ENCODE measurements at regions not wholly inside any gene's neighbourhood (a gene's known extent, or its start where the extent isn't known, plus 50 kb on each side); places are given as distances from the start of the nearest gene placed in this dataset.

- no peaks in the 10 kb centered on the region for H3K9me3 ChIP-seq (ENCODE audit: control insufficient read depth in 2 of 2, insufficient read depth in 1 of 2, low read depth in 1 of 2, low read length in 1 of 2)
- H3K4me1 ChIP-seq (ENCODE audit: control insufficient read depth in 3 of 3, insufficient read depth in 2 of 3, low read depth in 1 of 3, low read length in 2 of 3): peaks cover 0 to 20% (median 0%) of the 10 kb centered on the region in 3 donors
- H3K27me3 ChIP-seq (ENCODE audit: control insufficient read depth in 3 of 3, insufficient read depth in 3 of 3, low read length in 3 of 3): no peaks in the 10 kb centered on the region
- FAIRE-seq (no peak), DNase-seq (no peak)
- H3K36me3 ChIP-seq (ENCODE audit: control insufficient read depth in 3 of 3, insufficient read depth in 2 of 3, low read depth in 1 of 3, low read length in 3 of 3): peaks cover 0 to 95% (median 0%) of the 10 kb centered on the region in 3 donors
- WGBS, 3 donors: 80 to 90% (median 84%) methylated on average over 21 to 22 of the region's 22 CpGs
- H3K4me3 ChIP-seq (ENCODE audit: low read depth in 1 of 3, low read length in 3 of 3): no peak overlapping the region
- H3K27ac ChIP-seq (ENCODE audit: low read depth in 1 of 3, low read length in 2 of 3): peak overlapping the region in 1 of 3 donors; percentile 45
Measured at GRCh38 chr12:124411953-124412645, 117.2 kb downstream of the RFLNA start.

GRCh38 chr12:124411281-124411878 is 116.5 kb downstream of the RFLNA start:
- H3K9me3 ChIP-seq (ENCODE audit: control insufficient read depth in 2 of 2, insufficient read depth in 1 of 2, low read depth in 1 of 2, low read length in 1 of 2): peaks cover 0 to under 1% of the 10 kb centered on the region in 2 donors

GRCh38 chr12:124410354-124411175 is 115.7 kb downstream of the RFLNA start:
- FAIRE-seq (no peak), DNase-seq (no peak)
- WGBS, 3 donors: 81 to 92% (median 88%) methylated on average over 15 of the region's 15 CpGs
- H3K4me3 ChIP-seq (ENCODE audit: low read depth in 1 of 3, low read length in 3 of 3): no peak overlapping the region
- H3K4me1 ChIP-seq (ENCODE audit: control insufficient read depth in 3 of 3, insufficient read depth in 2 of 3, low read depth in 1 of 3, low read length in 2 of 3): peaks cover 0 to 20% (median 0%) of the 10 kb centered on the region in 3 donors
- peak overlapping the region in 2 of 3 donors; percentile 17 to 28 for H3K27ac ChIP-seq (ENCODE audit: low read depth in 1 of 3, low read length in 2 of 3)
- no peaks in the 10 kb centered on the region for H3K27me3 ChIP-seq (ENCODE audit: control insufficient read depth in 3 of 3, insufficient read depth in 3 of 3, low read length in 3 of 3)
- H3K9me3 ChIP-seq (ENCODE audit: control insufficient read depth in 2 of 2, insufficient read depth in 1 of 2, low read depth in 1 of 2, low read length in 1 of 2): peaks cover 0 to 5% of the 10 kb centered on the region in 2 donors
- peaks cover 0 to 96% (median 0%) of the 10 kb centered on the region in 3 donors for H3K36me3 ChIP-seq (ENCODE audit: control insufficient read depth in 3 of 3, insufficient read depth in 2 of 3, low read depth in 1 of 3, low read length in 3 of 3)

More at GRCh38 chr12:124411281-124411878, 116.5 kb downstream of the RFLNA start:
- H3K27me3 ChIP-seq (ENCODE audit: control insufficient read depth in 3 of 3, insufficient read depth in 3 of 3, low read length in 3 of 3): no peaks in the 10 kb centered on the region
- peak overlapping the region in 1 of 3 donors; percentile 38 for H3K27ac ChIP-seq (ENCODE audit: low read depth in 1 of 3, low read length in 2 of 3)
- H3K36me3 ChIP-seq (ENCODE audit: control insufficient read depth in 3 of 3, insufficient read depth in 2 of 3, low read depth in 1 of 3, low read length in 3 of 3): peaks cover 0 to 95% (median 0%) of the 10 kb centered on the region in 3 donors
- DNase-seq (no peak), FAIRE-seq (no peak)
- peaks cover 0 to 20% (median 0%) of the 10 kb centered on the region in 3 donors for H3K4me1 ChIP-seq (ENCODE audit: control insufficient read depth in 3 of 3, insufficient read depth in 2 of 3, low read depth in 1 of 3, low read length in 2 of 3)
- WGBS, 3 donors: 78 to 91% (median 88%) methylated on average over 24 to 25 of the region's 25 CpGs
- H3K4me3 ChIP-seq (ENCODE audit: low read depth in 1 of 3, low read length in 3 of 3): no peak overlapping the region

GRCh38 chr12:124408822-124409517 is 114.1 kb downstream of the RFLNA start:
- H3K36me3 ChIP-seq (ENCODE audit: control insufficient read depth in 3 of 3, insufficient read depth in 2 of 3, low read depth in 1 of 3, low read length in 3 of 3): peaks cover 0 to 96% (median 0%) of the 10 kb centered on the region in 3 donors
- FAIRE-seq (no peak), DNase-seq (peak; percentile 34 to 85)
- H3K4me3 ChIP-seq (ENCODE audit: low read depth in 1 of 3, low read length in 3 of 3): no peak overlapping the region
- H3K27ac ChIP-seq (ENCODE audit: low read depth in 1 of 3, low read length in 2 of 3): peak overlapping the region in 1 of 3 donors; percentile 51
- peaks cover 0 to 5% of the 10 kb centered on the region in 2 donors for H3K9me3 ChIP-seq (ENCODE audit: control insufficient read depth in 2 of 2, insufficient read depth in 1 of 2, low read depth in 1 of 2, low read length in 1 of 2)
- peaks cover 0 to 20% (median 0%) of the 10 kb centered on the region in 3 donors for H3K4me1 ChIP-seq (ENCODE audit: control insufficient read depth in 3 of 3, insufficient read depth in 2 of 3, low read depth in 1 of 3, low read length in 2 of 3)
- H3K27me3 ChIP-seq (ENCODE audit: control insufficient read depth in 3 of 3, insufficient read depth in 3 of 3, low read length in 3 of 3): no peaks in the 10 kb centered on the region
- 73 to 85% (median 83%) methylated on average over 25 of the region's 25 CpGs for WGBS, 3 donors

- Histone ChIP-seq H3K27ac (ENCODE audit: low read depth in 1 of 3, low read length in 2 of 3) (no peak overlapping the region), H3K36me3 (ENCODE audit: control insufficient read depth in 3 of 3, insufficient read depth in 2 of 3, low read depth in 1 of 3, low read length in 3 of 3) (peaks cover 0 to 96% (median under 1%) of the 10 kb centered on the region in 3 donors), H3K27me3 (ENCODE audit: control insufficient read depth in 3 of 3, insufficient read depth in 3 of 3, low read length in 3 of 3) (no peaks in the 10 kb centered on the region), H3K4me3 (ENCODE audit: low read depth in 1 of 3, low read length in 3 of 3) (no peak overlapping the region), H3K4me1 (ENCODE audit: control insufficient read depth in 3 of 3, insufficient read depth in 2 of 3, low read depth in 1 of 3, low read length in 2 of 3) (peaks cover 0 to 18% (median 0%) of the 10 kb centered on the region in 3 donors), H3K9me3 (ENCODE audit: control insufficient read depth in 2 of 2, insufficient read depth in 1 of 2, low read depth in 1 of 2, low read length in 1 of 2) (peaks cover 0 to 5% of the 10 kb centered on the region in 2 donors)
- WGBS, 3 donors: 96 to 98% (median 97%) methylated on average over 8 of the region's 8 CpGs
- DNase-seq (no peak), FAIRE-seq (no peak)
Measured at GRCh38 chr12:124407074-124407473, 112.2 kb downstream of the RFLNA start.

GRCh38 chr12:124406043-124406442 is 111.2 kb downstream of the RFLNA start:
- peaks cover 3 to 94% (median 5%) of the 10 kb centered on the region in 3 donors for H3K36me3 ChIP-seq (ENCODE audit: control insufficient read depth in 3 of 3, insufficient read depth in 2 of 3, low read depth in 1 of 3, low read length in 3 of 3)
- 89 to 94% (median 92%) methylated on average over 10 of the region's 10 CpGs for WGBS, 3 donors
- H3K9me3 ChIP-seq (ENCODE audit: control insufficient read depth in 2 of 2, insufficient read depth in 1 of 2, low read depth in 1 of 2, low read length in 1 of 2): peaks cover 0 to 5% of the 10 kb centered on the region in 2 donors
- no peaks in the 10 kb centered on the region for H3K27me3 ChIP-seq (ENCODE audit: control insufficient read depth in 3 of 3, insufficient read depth in 3 of 3, low read length in 3 of 3)
- no peak overlapping the region for H3K27ac ChIP-seq (ENCODE audit: low read depth in 1 of 3, low read length in 2 of 3)
- H3K4me3 ChIP-seq (ENCODE audit: low read depth in 1 of 3, low read length in 3 of 3): no peak overlapping the region
- DNase-seq: no peak
- peaks cover 0 to 12% (median 0%) of the 10 kb centered on the region in 3 donors for H3K4me1 ChIP-seq (ENCODE audit: control insufficient read depth in 3 of 3, insufficient read depth in 2 of 3, low read depth in 1 of 3, low read length in 2 of 3)
- FAIRE-seq: no peak

GRCh38 chr12:124405592-124405991 is 110.7 kb downstream of the RFLNA start:
- DNase-seq (no peak), FAIRE-seq (no peak)
- no peaks in the 10 kb centered on the region for H3K27me3 ChIP-seq (ENCODE audit: control insufficient read depth in 3 of 3, insufficient read depth in 3 of 3, low read length in 3 of 3)
- no peak overlapping the region for H3K4me3 ChIP-seq (ENCODE audit: low read depth in 1 of 3, low read length in 3 of 3)
- H3K9me3 ChIP-seq (ENCODE audit: control insufficient read depth in 2 of 2, insufficient read depth in 1 of 2, low read depth in 1 of 2, low read length in 1 of 2): peaks cover 0 to 5% of the 10 kb centered on the region in 2 donors
- H3K36me3 ChIP-seq (ENCODE audit: control insufficient read depth in 3 of 3, insufficient read depth in 2 of 3, low read depth in 1 of 3, low read length in 3 of 3): peaks cover 3 to 96% (median 7%) of the 10 kb centered on the region in 3 donors
- WGBS, 3 donors: 84 to 85% (median 85%) methylated on average over 15 of the region's 15 CpGs
- no peak overlapping the region for H3K27ac ChIP-seq (ENCODE audit: low read depth in 1 of 3, low read length in 2 of 3)
- H3K4me1 ChIP-seq (ENCODE audit: control insufficient read depth in 3 of 3, insufficient read depth in 2 of 3, low read depth in 1 of 3, low read length in 2 of 3): peaks cover 0 to 9% (median 0%) of the 10 kb centered on the region in 3 donors
